ENCODE measurements at regions not wholly inside any gene's neighbourhood (a gene's known extent, or its start where the extent isn't known, plus 50 kb on each side); places are given as distances from the start of the nearest gene placed in this dataset.

DNA sequence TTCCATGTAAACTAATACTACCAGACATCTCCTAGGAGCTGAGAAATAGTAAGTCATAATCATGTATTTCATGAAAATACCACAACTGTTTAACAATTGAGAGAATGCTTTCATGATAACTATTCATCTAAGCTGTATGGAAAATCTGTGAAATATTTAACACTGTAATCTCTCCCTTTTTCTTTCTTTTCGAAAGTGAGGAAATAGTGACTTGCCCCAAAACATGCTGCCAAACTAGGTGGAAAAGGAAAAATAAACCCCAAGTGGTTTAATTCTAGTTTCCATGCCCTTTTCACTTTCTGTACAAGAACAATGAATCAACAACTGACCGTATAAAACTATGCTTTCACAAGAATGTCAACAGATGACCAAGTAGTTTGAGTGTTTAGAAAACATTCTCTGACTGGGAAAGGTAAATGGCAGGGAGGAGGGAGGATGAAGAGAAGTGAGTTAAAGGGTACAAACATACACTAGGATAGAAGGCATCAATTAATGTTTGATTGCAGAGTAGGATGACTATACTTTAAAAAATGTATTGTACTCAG is 147.5 kb upstream of the AVPR1A start:
- intact Hi-C loops (cut with DNase I): no loop called here
- DNase-seq: no peak
- Histone ChIP-seq H3K9me3 (ENCODE audit: control insufficient read depth, low read length) (no peaks in the 10 kb centered on the region), H3K4me3 (ENCODE audit: low read length in 2 of 2) (no peak overlapping the region), H3K27me3 (ENCODE audit: control insufficient read depth in 1 of 2, insufficient read depth in 2 of 2, low read length in 1 of 2) (no peaks in the 10 kb centered on the region), H3K4me1 (ENCODE audit: control insufficient read depth in 1 of 2, insufficient read depth in 2 of 2, low read length in 2 of 2) (peaks cover 0 to 2% of the 10 kb centered on the region in 2 donors), H3K27ac (ENCODE audit: low read depth in 1 of 2, low read length in 2 of 2) (no peak overlapping the region), H3K36me3 (ENCODE audit: control insufficient read depth in 1 of 2, insufficient read depth in 2 of 2, low read length in 1 of 2) (no peaks in the 10 kb centered on the region)
- ATAC-seq (ENCODE audit: low FRiP score): no peak
- WGBS, 2 donors: 28 to 43% methylated on average over 2 of the region's 2 CpGs

DNA sequence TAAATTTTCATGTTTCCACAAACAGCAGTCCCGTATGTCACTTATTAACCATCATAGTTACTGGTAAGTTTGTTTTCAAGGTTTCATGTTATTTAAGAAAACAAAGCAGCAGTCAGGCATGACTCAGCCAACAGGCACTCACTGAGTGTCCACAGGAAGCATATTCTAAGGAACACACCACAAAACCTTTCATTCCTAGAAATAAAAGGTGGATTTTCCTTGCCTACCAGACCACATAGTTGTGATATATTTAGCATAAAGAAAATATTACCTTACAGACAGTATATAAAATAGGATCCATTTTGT is 143.3 kb upstream of the AVPR1A start:
- WGBS, 2 donors: 0 to 2% methylated on average over 1 of the region's 1 CpG
- no peak for DNase-seq
- Histone ChIP-seq H3K4me1 (ENCODE audit: control insufficient read depth in 1 of 2, insufficient read depth in 2 of 2, low read length in 2 of 2) (peaks cover 2 to 4% of the 10 kb centered on the region in 2 donors), H3K27me3 (ENCODE audit: control insufficient read depth in 1 of 2, insufficient read depth in 2 of 2, low read length in 1 of 2) (no peaks in the 10 kb centered on the region), H3K36me3 (ENCODE audit: control insufficient read depth in 1 of 2, insufficient read depth in 2 of 2, low read length in 1 of 2) (no peaks in the 10 kb centered on the region), H3K4me3 (ENCODE audit: low read length in 2 of 2) (no peak overlapping the region), H3K27ac (ENCODE audit: low read depth in 1 of 2, low read length in 2 of 2) (no peak overlapping the region), H3K9me3 (ENCODE audit: control insufficient read depth, low read length) (no peaks in the 10 kb centered on the region)
- intact Hi-C loops (cut with DNase I): no loop called here
- no peak for ATAC-seq (ENCODE audit: low FRiP score)

DNA sequence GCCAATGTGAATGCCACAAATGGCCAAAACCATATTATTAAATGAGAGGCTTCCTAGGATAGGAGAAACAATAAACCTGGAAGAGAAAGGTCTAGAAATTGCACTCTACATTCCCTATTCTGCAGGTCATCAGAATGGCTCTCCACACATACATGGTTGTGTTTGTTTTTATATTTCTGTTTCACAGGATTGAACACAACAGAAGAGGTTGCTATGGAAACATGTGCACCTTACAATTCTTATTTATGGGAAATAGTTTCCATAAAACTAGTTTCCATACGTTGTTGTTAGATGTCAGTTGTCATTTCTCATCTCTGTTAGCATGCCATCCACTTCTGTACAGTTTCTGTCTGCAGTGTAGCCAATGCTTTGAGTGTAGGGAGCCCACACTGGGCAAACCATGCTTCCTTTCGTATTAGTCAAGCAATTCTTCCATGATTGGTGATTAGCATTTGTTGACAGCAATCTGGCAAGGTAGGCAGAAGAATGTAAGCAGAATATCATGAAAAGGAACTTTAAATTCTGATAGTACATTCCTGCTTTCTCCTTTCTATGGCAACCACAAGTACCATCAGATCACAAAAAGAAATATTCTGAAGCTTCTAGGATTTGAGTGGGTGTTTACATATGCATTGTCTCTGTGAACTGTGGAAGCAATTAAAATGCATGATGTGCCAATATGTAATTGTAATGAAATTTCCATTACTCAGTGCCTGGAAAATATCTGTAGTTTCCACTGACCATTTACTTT is 141.6 kb upstream of the AVPR1A start:
- Histone ChIP-seq H3K9me3 (ENCODE audit: control insufficient read depth, low read length) (no peaks in the 10 kb centered on the region), H3K4me3 (ENCODE audit: low read length in 2 of 2) (no peak overlapping the region), H3K27me3 (ENCODE audit: control insufficient read depth in 1 of 2, insufficient read depth in 2 of 2, low read length in 1 of 2) (no peaks in the 10 kb centered on the region), H3K27ac (ENCODE audit: low read depth in 1 of 2, low read length in 2 of 2) (peak overlapping the region in 1 of 2 donors; percentile 51), H3K36me3 (ENCODE audit: control insufficient read depth in 1 of 2, insufficient read depth in 2 of 2, low read length in 1 of 2) (no peaks in the 10 kb centered on the region), H3K4me1 (ENCODE audit: control insufficient read depth in 1 of 2, insufficient read depth in 2 of 2, low read length in 2 of 2) (peaks cover 2 to 4% of the 10 kb centered on the region in 2 donors)
- WGBS, 2 donors: 21 to 32% methylated on average over 2 of the region's 2 CpGs
- ATAC-seq (ENCODE audit: low FRiP score) (no peak), DNase-seq (no peak)
- intact Hi-C loops (cut with DNase I): no loop called here

DNA sequence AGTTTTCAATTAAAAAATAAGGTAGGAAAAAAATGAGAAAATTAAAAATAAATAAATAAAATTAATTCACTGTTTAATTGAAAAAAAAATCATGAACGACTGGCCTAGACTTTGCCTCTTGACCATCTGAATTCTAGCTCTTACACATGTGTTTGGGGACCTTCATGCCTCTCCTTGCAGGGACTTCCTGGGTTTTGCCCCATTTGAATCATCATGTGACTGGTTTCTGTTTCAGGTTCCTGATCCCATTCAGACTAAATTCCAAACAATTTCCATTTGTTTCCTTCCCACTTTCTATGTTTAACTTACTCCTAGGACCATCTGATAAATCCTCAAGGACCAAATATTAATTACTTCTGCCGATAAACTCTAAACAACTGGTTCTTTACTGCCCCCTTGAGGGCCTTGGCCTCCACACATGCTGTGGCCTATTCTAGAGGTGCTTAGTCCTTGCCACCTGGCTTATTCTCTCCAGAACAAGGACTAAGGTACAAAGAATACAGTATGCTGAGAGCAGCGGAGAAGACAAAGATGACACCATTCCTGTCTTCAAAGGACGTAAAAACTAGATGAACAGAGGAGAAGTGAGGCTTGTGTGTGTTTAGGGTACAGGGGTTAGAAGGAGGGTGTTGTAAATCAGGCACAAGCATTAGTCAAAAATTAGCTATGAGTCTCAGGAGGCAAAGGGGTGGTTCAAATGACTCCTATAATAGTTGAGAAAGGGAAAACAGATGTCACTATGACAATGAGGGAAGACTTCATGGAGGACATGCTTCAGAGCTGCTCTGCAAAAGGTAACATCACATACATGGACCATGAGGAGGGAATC is 125.8 kb upstream of the AVPR1A start:
- WGBS, 2 donors: 39 to 48% methylated on average over 4 of the region's 4 CpGs
- Histone ChIP-seq H3K27ac (ENCODE audit: low read depth in 1 of 2, low read length in 2 of 2) (no peak overlapping the region), H3K9me3 (ENCODE audit: control insufficient read depth, low read length) (no peaks in the 10 kb centered on the region), H3K36me3 (ENCODE audit: control insufficient read depth in 1 of 2, insufficient read depth in 2 of 2, low read length in 1 of 2) (no peaks in the 10 kb centered on the region), H3K4me1 (ENCODE audit: control insufficient read depth in 1 of 2, insufficient read depth in 2 of 2, low read length in 2 of 2) (no peaks in the 10 kb centered on the region), H3K4me3 (ENCODE audit: low read length in 2 of 2) (no peak overlapping the region), H3K27me3 (ENCODE audit: control insufficient read depth in 1 of 2, insufficient read depth in 2 of 2, low read length in 1 of 2) (no peaks in the 10 kb centered on the region)
- DNase-seq (no peak), ATAC-seq (ENCODE audit: low FRiP score) (no peak)
- intact Hi-C loops (cut with DNase I): loop anchor here in 1 of 2 donors (5.0 kb wide), 1 partner anchor 174 kb away; no protein-coding TSS in a partner anchor

DNA sequence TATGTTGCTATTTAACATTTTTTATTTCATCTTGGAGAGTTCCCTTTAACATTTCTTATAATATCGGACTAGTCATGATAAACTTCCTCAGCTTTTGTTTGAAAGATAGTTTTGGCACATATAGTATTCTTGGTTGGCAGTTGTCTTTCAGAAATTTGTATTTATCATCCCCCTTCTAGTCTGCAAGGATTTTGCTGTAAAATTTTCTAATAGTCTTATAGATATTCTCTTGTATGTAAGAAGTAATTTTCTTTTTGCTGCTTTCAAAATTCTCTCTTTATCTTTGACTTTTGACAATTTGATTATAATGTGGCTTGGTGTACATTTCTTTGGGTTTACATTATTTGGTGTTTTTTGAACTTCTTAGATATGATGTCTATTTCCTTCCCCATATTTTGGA is 116.0 kb upstream of the AVPR1A start:
- WGBS, 2 donors: 92 to 96% methylated on average over 1 of the region's 1 CpG
- H3K9me3 ChIP-seq (ENCODE audit: control insufficient read depth, low read length): peaks cover 4% of the 10 kb centered on the region
- H3K36me3 ChIP-seq (ENCODE audit: control insufficient read depth in 1 of 2, insufficient read depth in 2 of 2, low read length in 1 of 2): no peaks in the 10 kb centered on the region
- no peaks in the 10 kb centered on the region for H3K27me3 ChIP-seq (ENCODE audit: control insufficient read depth in 1 of 2, insufficient read depth in 2 of 2, low read length in 1 of 2)
- H3K27ac ChIP-seq (ENCODE audit: low read depth in 1 of 2, low read length in 2 of 2): no peak overlapping the region
- DNase-seq (no peak), ATAC-seq (ENCODE audit: low FRiP score) (no peak)
- H3K4me1 ChIP-seq (ENCODE audit: control insufficient read depth in 1 of 2, insufficient read depth in 2 of 2, low read length in 2 of 2): no peaks in the 10 kb centered on the region
- no peak overlapping the region for H3K4me3 ChIP-seq (ENCODE audit: low read length in 2 of 2)
- intact Hi-C loops (cut with DNase I): no loop called here

DNA sequence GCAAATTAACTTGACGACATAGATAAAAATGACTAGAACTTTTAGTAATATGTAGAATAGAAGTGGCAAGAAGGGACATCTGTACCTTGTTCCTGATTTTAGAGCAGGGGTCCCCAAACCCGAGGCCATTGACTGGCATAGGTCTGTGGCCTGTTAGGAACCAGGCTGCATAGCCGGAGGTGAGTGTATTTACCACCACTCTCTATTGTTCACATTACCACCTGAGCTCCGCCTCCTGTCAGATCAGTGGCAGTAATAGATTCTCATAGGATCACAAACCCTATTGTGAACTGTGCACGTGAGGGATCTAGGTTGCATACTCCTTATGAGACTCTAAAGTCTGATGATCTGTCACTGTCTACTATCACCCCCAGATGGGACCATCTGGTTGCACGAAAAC is 113.6 kb upstream of the AVPR1A start:
- no peak for ATAC-seq (ENCODE audit: low FRiP score)
- H3K4me1 ChIP-seq (ENCODE audit: control insufficient read depth in 1 of 2, insufficient read depth in 2 of 2, low read length in 2 of 2): no peaks in the 10 kb centered on the region
- H3K36me3 ChIP-seq (ENCODE audit: control insufficient read depth in 1 of 2, insufficient read depth in 2 of 2, low read length in 1 of 2): no peaks in the 10 kb centered on the region
- peaks cover 4% of the 10 kb centered on the region for H3K9me3 ChIP-seq (ENCODE audit: control insufficient read depth, low read length)
- 83 to 85% methylated on average over 6 of the region's 6 CpGs for WGBS, 2 donors
- no peak for DNase-seq
- intact Hi-C loops (cut with DNase I): no loop called here
- H3K27ac ChIP-seq (ENCODE audit: low read depth in 1 of 2, low read length in 2 of 2): no peak overlapping the region
- H3K4me3 ChIP-seq (ENCODE audit: low read length in 2 of 2): no peak overlapping the region
- no peaks in the 10 kb centered on the region for H3K27me3 ChIP-seq (ENCODE audit: control insufficient read depth in 1 of 2, insufficient read depth in 2 of 2, low read length in 1 of 2)

DNA sequence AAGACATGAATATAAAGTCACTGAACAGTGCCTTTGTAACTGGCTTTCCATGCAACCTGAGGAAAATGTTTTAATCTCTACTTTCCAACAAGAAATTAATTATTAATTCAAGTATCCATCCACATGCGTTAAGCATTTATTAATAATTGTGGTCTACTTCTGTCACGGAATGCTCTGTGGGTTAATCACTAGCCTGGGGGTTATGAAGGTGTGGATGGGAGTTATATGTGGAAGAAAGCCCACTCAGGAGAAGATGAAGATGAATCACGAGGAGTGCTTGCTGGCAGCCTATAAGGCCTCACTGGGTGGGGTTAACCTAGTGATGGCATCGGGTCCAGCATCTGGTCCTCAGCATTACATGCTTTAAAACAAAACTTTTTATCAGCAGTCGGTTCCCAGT is 99.5 kb upstream of the AVPR1A start:
- ATAC-seq (ENCODE audit: low FRiP score): no peak
- Histone ChIP-seq H3K36me3 (ENCODE audit: control insufficient read depth in 1 of 2, insufficient read depth in 2 of 2, low read length in 1 of 2) (no peaks in the 10 kb centered on the region), H3K27me3 (ENCODE audit: control insufficient read depth in 1 of 2, insufficient read depth in 2 of 2, low read length in 1 of 2) (no peaks in the 10 kb centered on the region), H3K4me1 (ENCODE audit: control insufficient read depth in 1 of 2, insufficient read depth in 2 of 2, low read length in 2 of 2) (no peaks in the 10 kb centered on the region), H3K9me3 (ENCODE audit: control insufficient read depth, low read length) (no peaks in the 10 kb centered on the region), H3K27ac (ENCODE audit: low read depth in 1 of 2, low read length in 2 of 2) (no peak overlapping the region), H3K4me3 (ENCODE audit: low read length in 2 of 2) (no peak overlapping the region)
- 59% methylated on average over 5 of the region's 5 CpGs for WGBS, 2 donors
- no peak for DNase-seq
- intact Hi-C loops (cut with DNase I): loop anchor here in 1 of 2 donors (10.0 kb wide), 1 partner anchor 114 kb away; no protein-coding TSS in a partner anchor

DNA sequence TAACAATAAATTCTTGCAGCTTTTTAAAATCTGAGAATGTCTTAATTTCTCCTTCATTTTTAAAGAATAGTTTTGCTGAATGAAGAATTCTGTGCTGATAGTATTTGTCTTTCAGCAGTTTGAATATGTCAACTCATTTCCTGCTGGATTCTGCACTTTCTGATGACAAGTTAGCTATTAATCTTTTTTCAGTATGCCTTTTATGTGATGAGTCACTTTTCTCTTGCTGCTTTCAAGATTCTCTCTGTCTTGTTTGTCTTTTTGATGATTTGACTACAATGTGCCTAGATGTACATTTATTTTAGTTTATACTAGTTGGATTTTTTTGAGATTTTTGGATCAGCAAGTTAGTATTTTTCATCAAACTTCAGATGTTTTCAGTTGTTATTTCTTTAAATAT is 87.9 kb upstream of the AVPR1A start:
- Histone ChIP-seq H3K4me1 (ENCODE audit: control insufficient read depth in 1 of 2, insufficient read depth in 2 of 2, low read length in 2 of 2) (no peaks in the 10 kb centered on the region), H3K36me3 (ENCODE audit: control insufficient read depth in 1 of 2, insufficient read depth in 2 of 2, low read length in 1 of 2) (no peaks in the 10 kb centered on the region), H3K9me3 (ENCODE audit: control insufficient read depth, low read length) (peaks cover 3% of the 10 kb centered on the region), H3K4me3 (ENCODE audit: low read length in 2 of 2) (no peak overlapping the region), H3K27ac (ENCODE audit: low read depth in 1 of 2, low read length in 2 of 2) (no peak overlapping the region), H3K27me3 (ENCODE audit: control insufficient read depth in 1 of 2, insufficient read depth in 2 of 2, low read length in 1 of 2) (no peaks in the 10 kb centered on the region)
- ATAC-seq (ENCODE audit: low FRiP score) (no peak), DNase-seq (no peak)
- intact Hi-C loops (cut with DNase I): no loop called here

DNA sequence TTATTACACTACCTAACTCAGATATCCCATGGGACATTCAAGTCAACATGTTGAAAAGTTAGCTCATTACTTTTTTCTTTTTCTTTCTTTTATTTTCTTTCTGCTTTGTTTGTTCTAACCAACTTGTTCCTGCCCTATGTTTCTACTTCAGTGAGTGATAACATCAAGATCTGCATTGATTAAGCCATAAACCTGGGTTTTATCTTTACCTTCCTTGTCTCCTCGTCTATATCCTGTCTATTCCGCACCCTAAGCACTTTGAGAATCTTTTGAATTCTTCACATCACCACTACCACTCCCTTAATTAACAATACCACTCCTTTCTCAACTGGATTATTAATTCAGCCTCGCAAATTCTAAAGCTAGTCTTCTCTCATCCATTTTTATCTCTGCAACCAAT is 81.9 kb upstream of the AVPR1A start:
- intact Hi-C loops (cut with DNase I): no loop called here
- no peaks in the 10 kb centered on the region for H3K4me1 ChIP-seq (ENCODE audit: control insufficient read depth in 1 of 2, insufficient read depth in 2 of 2, low read length in 2 of 2)
- WGBS, 2 donors: 66 to 79% methylated on average over 3 of the region's 3 CpGs
- no peak overlapping the region for H3K27ac ChIP-seq (ENCODE audit: low read depth in 1 of 2, low read length in 2 of 2)
- H3K4me3 ChIP-seq (ENCODE audit: low read length in 2 of 2): no peak overlapping the region
- no peak for ATAC-seq (ENCODE audit: low FRiP score)
- H3K27me3 ChIP-seq (ENCODE audit: control insufficient read depth in 1 of 2, insufficient read depth in 2 of 2, low read length in 1 of 2): no peaks in the 10 kb centered on the region
- H3K9me3 ChIP-seq (ENCODE audit: control insufficient read depth, low read length): no peaks in the 10 kb centered on the region
- H3K36me3 ChIP-seq (ENCODE audit: control insufficient read depth in 1 of 2, insufficient read depth in 2 of 2, low read length in 1 of 2): no peaks in the 10 kb centered on the region
- no peak for DNase-seq

Measured in aorta (tissue), 5 donors.